ENCODE measurements at regions not wholly inside any gene's neighbourhood (a gene's known extent, or its start where the extent isn't known, plus 50 kb on each side); places are given as distances from the start of the nearest gene placed in this dataset.

GRCh38 chr5:25064306-25064705, 419.5 kb upstream of the CDH10 start:
- TF ChIP-seq CTCF (IDR thresholded peaks at IDR 0.05), result no peak

GRCh38 chr5:25060575-25060974, 415.8 kb upstream of the CDH10 start:
- TF ChIP-seq CTCF (IDR thresholded peaks at IDR 0.05), result no peak

- no peak for TF ChIP-seq CTCF (IDR thresholded peaks at IDR 0.05)
Observed at GRCh38 chr5:25056836-25057235, 412.1 kb upstream of the CDH10 start.

GRCh38 chr5:25033658-25034057, 388.9 kb upstream of the CDH10 start:
- no peak for TF ChIP-seq CTCF (IDR thresholded peaks at IDR 0.05)

- no peak for TF ChIP-seq CTCF (IDR thresholded peaks at IDR 0.05)
Observed at GRCh38 chr5:25029004-25029403, 384.2 kb upstream of the CDH10 start.

- no peak for TF ChIP-seq CTCF (IDR thresholded peaks at IDR 0.05)
Observed at GRCh38 chr5:25027526-25027925, 382.7 kb upstream of the CDH10 start.

GRCh38 chr5:25027061-25027460, 382.3 kb upstream of the CDH10 start:
- no peak for TF ChIP-seq CTCF (IDR thresholded peaks at IDR 0.05)

- TF ChIP-seq CTCF (IDR thresholded peaks at IDR 0.05), result no peak
Observed at GRCh38 chr5:25025831-25026230, 381.1 kb upstream of the CDH10 start.

Data from LNCAP (cell line).